Lower leg skin (tissue), 4 donors: ENCODE measurements at regions not wholly inside any gene's neighbourhood (a gene's known extent, or its start where the extent isn't known, plus 50 kb on each side); places are given as distances from the start of the nearest gene placed in this dataset.

ENCODE experiments used
- DNase-seq, 2 donors: peaks; one replicate each; pipeline ENCODE4 v3.0.0-alpha.2; 2019; ENCODE audit warnings: low spot score in 2 of 2
- H3K4me3 ChIP-seq: fragments of 200-600 bp; sonication (generic); 2 replicates; pipeline ENCODE4 v1.5.1; 2017; ENCODE audit warnings: mild to moderate bottlenecking, low read depth; ENCODE audit not compliant: poor library complexity, severe bottlenecking
- POLR2A ChIP-seq, 2 donors: fragments of 450-650 bp; IDR thresholded peaks; one replicate each; pipeline ENCODE4 v1.6.1; 2016 to 2017; ENCODE audit warnings: antibody characterized with exemption in 2 of 2, mild to moderate bottlenecking in 1 of 2, moderate library complexity in 1 of 2
- WGBS, 2 donors: methylation state at CpG; one replicate each; pipeline ENCODE4 v1.1.5; 2018; 5-methylcytosine and 5-hydroxymethylcytosine counted together
- intact Hi-C: fragments of 100-400 bp; cut with DNase I; formaldehyde crosslinking; loops from one replicate; pipeline ENCODE4 v1.15.0; 2023; ENCODE audit warnings: low total_unique reads
- TF ChIP-seq, protein P1 (sequence below), 3 donors: fragments of 450-650 bp; IDR thresholded peaks; one replicate each; pipeline ENCODE4 v1.5.1; 2016; ENCODE audit warnings: antibody characterized with exemption in 3 of 3, mild to moderate bottlenecking in 3 of 3, moderate library complexity in 2 of 3

DNA sequence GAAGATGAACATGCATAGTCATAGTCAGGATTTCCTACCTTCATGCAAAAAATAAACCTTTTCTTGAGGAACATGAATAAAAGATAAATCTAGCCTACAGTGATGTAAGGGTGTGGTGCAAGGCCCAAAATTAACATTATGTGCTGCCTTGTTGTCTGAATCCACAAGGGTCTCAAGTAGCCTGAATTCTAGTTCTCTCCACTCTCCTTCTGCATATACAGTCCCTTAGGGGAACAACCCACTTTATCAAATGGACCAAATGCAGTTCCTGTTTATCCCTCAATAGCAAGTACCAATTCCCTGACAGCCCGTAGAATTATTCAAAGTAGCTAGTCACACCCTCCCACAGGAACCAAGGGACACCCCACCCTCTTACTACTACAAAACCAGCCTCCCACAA lies 284.0 kb downstream of the ZIC4 start:
- WGBS, 2 donors: 56 to 81% methylated on average over 1 of the region's 1 CpG
- no peak for DNase-seq
- intact Hi-C loops: no loop called here

DNA sequence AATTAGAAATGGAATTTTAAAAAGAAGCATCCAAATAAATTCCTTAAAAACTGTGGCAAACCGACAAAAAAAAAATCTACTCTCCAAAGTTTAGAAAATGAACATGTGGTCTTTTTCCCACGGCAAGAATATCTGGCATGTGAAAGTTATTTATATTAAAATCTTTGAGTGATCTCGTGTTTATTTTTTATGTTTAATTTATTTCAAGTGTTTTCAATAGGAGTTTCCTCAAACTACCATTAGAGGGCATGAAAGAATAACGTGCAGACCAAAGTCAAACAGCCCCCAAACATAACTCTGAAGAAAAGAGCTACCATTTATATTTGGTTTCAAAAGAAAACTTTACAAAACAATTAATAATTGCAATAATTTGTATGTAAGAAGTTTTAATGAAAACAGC lies 286.4 kb downstream of the ZIC4 start:
- TF ChIP-seq, protein P1, sequence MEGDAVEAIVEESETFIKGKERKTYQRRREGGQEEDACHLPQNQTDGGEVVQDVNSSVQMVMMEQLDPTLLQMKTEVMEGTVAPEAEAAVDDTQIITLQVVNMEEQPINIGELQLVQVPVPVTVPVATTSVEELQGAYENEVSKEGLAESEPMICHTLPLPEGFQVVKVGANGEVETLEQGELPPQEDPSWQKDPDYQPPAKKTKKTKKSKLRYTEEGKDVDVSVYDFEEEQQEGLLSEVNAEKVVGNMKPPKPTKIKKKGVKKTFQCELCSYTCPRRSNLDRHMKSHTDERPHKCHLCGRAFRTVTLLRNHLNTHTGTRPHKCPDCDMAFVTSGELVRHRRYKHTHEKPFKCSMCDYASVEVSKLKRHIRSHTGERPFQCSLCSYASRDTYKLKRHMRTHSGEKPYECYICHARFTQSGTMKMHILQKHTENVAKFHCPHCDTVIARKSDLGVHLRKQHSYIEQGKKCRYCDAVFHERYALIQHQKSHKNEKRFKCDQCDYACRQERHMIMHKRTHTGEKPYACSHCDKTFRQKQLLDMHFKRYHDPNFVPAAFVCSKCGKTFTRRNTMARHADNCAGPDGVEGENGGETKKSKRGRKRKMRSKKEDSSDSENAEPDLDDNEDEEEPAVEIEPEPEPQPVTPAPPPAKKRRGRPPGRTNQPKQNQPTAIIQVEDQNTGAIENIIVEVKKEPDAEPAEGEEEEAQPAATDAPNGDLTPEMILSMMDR (IDR thresholded peaks at IDR 0.05): no peak
- no peak for TF ChIP-seq POLR2A (IDR thresholded peaks at IDR 0.05)
- intact Hi-C loops: no loop called here
- WGBS, 2 donors: 21 to 24% methylated on average over 4 of the region's 4 CpGs
- DNase-seq: no peak
- H3K4me3 ChIP-seq: no peak overlapping the region

More for the DNA sequence above, 284.0 kb downstream of the ZIC4 start:
- TF ChIP-seq, protein P1 (IDR thresholded peaks at IDR 0.05): no peak
- no peak for TF ChIP-seq POLR2A (IDR thresholded peaks at IDR 0.05)
- H3K4me3 ChIP-seq: no peak overlapping the region

DNA sequence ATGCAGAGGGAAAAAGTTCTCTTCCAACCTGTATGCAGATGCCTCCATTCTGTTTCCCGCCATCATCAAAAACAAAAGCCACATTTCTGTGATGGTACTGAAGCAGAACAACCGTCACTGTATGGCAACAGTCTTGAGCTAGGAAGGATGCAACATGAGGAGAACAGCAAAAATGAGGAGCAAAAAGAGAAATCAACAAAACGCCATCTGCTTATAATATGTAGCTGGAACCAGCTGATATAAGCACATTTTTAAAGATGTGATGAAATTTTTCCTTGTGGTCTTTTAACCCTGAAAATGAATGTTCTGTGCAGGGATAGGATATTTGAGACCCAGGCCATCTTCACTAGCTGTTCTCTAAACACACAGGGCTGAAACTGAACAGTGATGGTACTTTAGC lies 287.0 kb downstream of the ZIC4 start:
- WGBS, 2 donors: 52 to 53% methylated on average over 3 of the region's 3 CpGs
- intact Hi-C loops: no loop called here
- DNase-seq: no peak
- H3K4me3 ChIP-seq: no peak overlapping the region
- TF ChIP-seq, protein P1 (IDR thresholded peaks at IDR 0.05): no peak
- TF ChIP-seq POLR2A (IDR thresholded peaks at IDR 0.05): no peak

- no peak overlapping the region for H3K4me3 ChIP-seq
- intact Hi-C loops: no loop called here
- no peak for TF ChIP-seq POLR2A (IDR thresholded peaks at IDR 0.05)
- TF ChIP-seq, protein P1 (IDR thresholded peaks at IDR 0.05): no peak
- no peak for DNase-seq
- WGBS, 2 donors: 79 to 81% methylated on average over 5 of the region's 5 CpGs
Measured at GRCh38 chr3:147118611-147119010, 287.7 kb downstream of the ZIC4 start.

DNA sequence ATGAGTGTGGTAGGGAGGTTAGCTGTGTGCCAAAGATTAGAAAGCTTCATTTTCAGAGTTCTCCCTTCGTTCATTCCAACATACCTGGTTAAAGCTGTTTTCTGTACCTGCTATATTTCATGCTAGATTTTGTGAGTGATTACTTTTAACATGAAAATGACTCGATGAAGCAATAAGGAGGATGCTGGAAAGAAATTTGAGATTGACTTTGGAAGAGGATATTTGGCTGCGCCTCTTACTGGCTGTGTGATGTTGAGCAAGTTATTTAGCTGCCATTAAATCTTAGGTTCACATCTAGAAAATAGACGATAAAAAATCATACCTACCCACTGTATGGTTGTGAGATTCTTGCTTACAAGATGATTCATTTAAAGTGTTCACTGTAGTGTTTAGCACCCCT lies 288.7 kb downstream of the ZIC4 start:
- TF ChIP-seq, protein P1 (IDR thresholded peaks at IDR 0.05): no peak
- intact Hi-C loops: no loop called here
- H3K4me3 ChIP-seq: no peak overlapping the region
- no peak for DNase-seq
- 61 to 79% methylated on average over 4 of the region's 4 CpGs for WGBS, 2 donors

- no peak for TF ChIP-seq POLR2A (IDR thresholded peaks at IDR 0.05)
- WGBS, 2 donors: 69 to 76% methylated on average over 3 of the region's 3 CpGs
- intact Hi-C loops: no loop called here
- H3K4me3 ChIP-seq: no peak overlapping the region
- no peak for DNase-seq
Measured at GRCh38 chr3:147113293-147114044, 292.9 kb downstream of the ZIC4 start.
